Panc1 (cell line): ENCODE measurements at regions not wholly inside any gene's neighbourhood (a gene's known extent, or its start where the extent isn't known, plus 50 kb on each side); places are given as distances from the start of the nearest gene placed in this dataset.

Source experiments
- ATAC-seq: fragments of 200-7000 bp; cut with Tn5 transposase; 2 replicates; pipeline ENCODE4 v1.9.1; 2020; ENCODE audit warnings: mild to moderate bottlenecking, moderate library complexity
- BruUV-seq: library from RNA; stranded (reverse); fragments of 400-500 nt; replicated peaks from 2 replicates; lab custom pipeline; 2021; lab: Mats Ljungman, UMichigan
- CTCF ChIA-PET: fragments of 300-600 bp; sonication (Branson Sonifier 250); formaldehyde crosslinking; loops from one replicate; lab custom pipeline; 2022; ENCODE audit warnings: antibody characterized with exemption; lab: Charles Lee
- POLR2A ChIA-PET: fragments of 300-600 bp; sonication (Branson Sonifier 250); formaldehyde crosslinking; loops from one replicate; lab custom pipeline; 2022; ENCODE audit warnings: antibody characterized with exemption; lab: Charles Lee
- DNase-seq: peaks from one replicate; pipeline ENCODE4 v3.0.0-alpha.2; 2010; ENCODE audit warnings: low read depth, low spot score
- H3K27ac ChIP-seq: 2 replicates; pipeline ENCODE4 v1.5.1; 2011; ENCODE audit warnings: mild to moderate bottlenecking, low read length, inconsistent platforms
- H3K27me3 ChIP-seq: fragments of 200-500 bp; sonication (Bioruptor generic); 2 replicates; pipeline ENCODE4 v1.6.0; 2014; ENCODE audit warnings: low read length, inconsistent platforms; ENCODE audit not compliant: control insufficient read depth, insufficient read depth
- H3K36me3 ChIP-seq: fragments of 200-500 bp; sonication (Bioruptor generic); 2 replicates; pipeline ENCODE4 v1.5.1; 2014; ENCODE audit warnings: inconsistent platforms, mild to moderate bottlenecking, low read length, moderate library complexity; ENCODE audit not compliant: control insufficient read depth, insufficient read depth
- H3K4me1 ChIP-seq: 2 replicates; pipeline ENCODE4 v1.5.1; 2011; ENCODE audit warnings: inconsistent platforms, mild to moderate bottlenecking, low read length, moderate library complexity; ENCODE audit not compliant: control insufficient read depth, insufficient read depth
- H3K4me3 ChIP-seq, 2 experiments: 2 replicates each; pipeline ENCODE4 v1.5.1; 2011 to 2012; ENCODE audit warnings: low read depth in 2 of 2, low read length in 2 of 2, mild to moderate bottlenecking in 2 of 2, inconsistent platforms in 1 of 2, moderate library complexity in 1 of 2
- H3K9me3 ChIP-seq: fragments of 200-500 bp; sonication (Bioruptor generic); 2 replicates; pipeline ENCODE4 v1.5.1; 2014; ENCODE audit warnings: low read depth, mild to moderate bottlenecking, inconsistent platforms, low read length, moderate library complexity; ENCODE audit not compliant: control insufficient read depth, insufficient read depth
- POLR2AphosphoS5 ChIP-seq: IDR thresholded peaks from 2 replicates; pipeline ENCODE4 v1.6.1; 2012; ENCODE audit warnings: mild to moderate bottlenecking, low read depth, low read length, moderate library complexity
- REST ChIP-seq, 2 experiments: IDR thresholded peaks; 2 replicates each; pipeline ENCODE4 v1.6.1; 2011 to 2012; ENCODE audit warnings: low read depth in 2 of 2, control low read depth in 1 of 2, low read length in 1 of 2, mild to moderate bottlenecking in 1 of 2, moderate library complexity in 1 of 2; ENCODE audit not compliant: insufficient read depth in 1 of 2
- SIN3A ChIP-seq: IDR thresholded peaks from 2 replicates; pipeline ENCODE4 v1.6.1; 2012; ENCODE audit warnings: low read depth, mild to moderate bottlenecking, low read length, moderate library complexity, borderline replicate concordance; ENCODE audit not compliant: insufficient read depth
- TCF7L2 ChIP-seq: IDR thresholded peaks from 2 replicates; pipeline ENCODE4 v1.6.1; 2011; ENCODE audit warnings: mild to moderate bottlenecking, low read depth, low read length, inconsistent platforms
- in situ Hi-C: cut with HindIII; loops from 2 replicates; pipeline ENCODE4 v1.10.0; 2016; ENCODE audit warnings: low sequenced_read_pairs, low pct_unique_long_range_greater_than_20kb
- intact Hi-C: fragments of 100-400 bp; cut with micrococcal nuclease; formaldehyde crosslinking; loops from one replicate; pipeline ENCODE4 v1.10.0; 2022; ENCODE audit not compliant: unreplicated experiment
- TF ChIP-seq, protein P1 (sequence below): fragments of 450-650 bp; IDR thresholded peaks from 2 replicates; pipeline ENCODE4 v1.5.1; 2017; ENCODE audit warnings: mild to moderate bottlenecking

GRCh38 chr20:53843645-53844044 is 226.7 kb downstream of the BCAS1 start:
- no peak for DNase-seq
- no TSS peak for BruUV-seq
- H3K27me3 ChIP-seq = no peaks in the 10 kb centered on the region
- H3K36me3 ChIP-seq = no peaks in the 10 kb centered on the region
- ChIA-PET POLR2A (no interaction called here), CTCF (no interaction called here)
- no peak overlapping the region for H3K4me3 ChIP-seq
- intact Hi-C loops = no loop called here
- peaks cover 2% of the 10 kb centered on the region; the same call in 1 of the 2 replicates for H3K9me3 ChIP-seq
- TF ChIP-seq SIN3A (no peak), REST (IDR thresholded peaks at IDR 0.05; ENCODE audit: insufficient read depth in 1 of 2, low read depth in 2 of 2, low read length in 1 of 2) (no peak), POLR2AphosphoS5 (no peak), TCF7L2 (no peak)
- TF ChIP-seq, protein P1, sequence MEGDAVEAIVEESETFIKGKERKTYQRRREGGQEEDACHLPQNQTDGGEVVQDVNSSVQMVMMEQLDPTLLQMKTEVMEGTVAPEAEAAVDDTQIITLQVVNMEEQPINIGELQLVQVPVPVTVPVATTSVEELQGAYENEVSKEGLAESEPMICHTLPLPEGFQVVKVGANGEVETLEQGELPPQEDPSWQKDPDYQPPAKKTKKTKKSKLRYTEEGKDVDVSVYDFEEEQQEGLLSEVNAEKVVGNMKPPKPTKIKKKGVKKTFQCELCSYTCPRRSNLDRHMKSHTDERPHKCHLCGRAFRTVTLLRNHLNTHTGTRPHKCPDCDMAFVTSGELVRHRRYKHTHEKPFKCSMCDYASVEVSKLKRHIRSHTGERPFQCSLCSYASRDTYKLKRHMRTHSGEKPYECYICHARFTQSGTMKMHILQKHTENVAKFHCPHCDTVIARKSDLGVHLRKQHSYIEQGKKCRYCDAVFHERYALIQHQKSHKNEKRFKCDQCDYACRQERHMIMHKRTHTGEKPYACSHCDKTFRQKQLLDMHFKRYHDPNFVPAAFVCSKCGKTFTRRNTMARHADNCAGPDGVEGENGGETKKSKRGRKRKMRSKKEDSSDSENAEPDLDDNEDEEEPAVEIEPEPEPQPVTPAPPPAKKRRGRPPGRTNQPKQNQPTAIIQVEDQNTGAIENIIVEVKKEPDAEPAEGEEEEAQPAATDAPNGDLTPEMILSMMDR = no peak
- ATAC-seq = no peak
- in situ Hi-C loops = no loop called here
- peaks cover 19% of the 10 kb centered on the region for H3K4me1 ChIP-seq
- peak overlapping the region; percentile 90 for H3K27ac ChIP-seq

DNA sequence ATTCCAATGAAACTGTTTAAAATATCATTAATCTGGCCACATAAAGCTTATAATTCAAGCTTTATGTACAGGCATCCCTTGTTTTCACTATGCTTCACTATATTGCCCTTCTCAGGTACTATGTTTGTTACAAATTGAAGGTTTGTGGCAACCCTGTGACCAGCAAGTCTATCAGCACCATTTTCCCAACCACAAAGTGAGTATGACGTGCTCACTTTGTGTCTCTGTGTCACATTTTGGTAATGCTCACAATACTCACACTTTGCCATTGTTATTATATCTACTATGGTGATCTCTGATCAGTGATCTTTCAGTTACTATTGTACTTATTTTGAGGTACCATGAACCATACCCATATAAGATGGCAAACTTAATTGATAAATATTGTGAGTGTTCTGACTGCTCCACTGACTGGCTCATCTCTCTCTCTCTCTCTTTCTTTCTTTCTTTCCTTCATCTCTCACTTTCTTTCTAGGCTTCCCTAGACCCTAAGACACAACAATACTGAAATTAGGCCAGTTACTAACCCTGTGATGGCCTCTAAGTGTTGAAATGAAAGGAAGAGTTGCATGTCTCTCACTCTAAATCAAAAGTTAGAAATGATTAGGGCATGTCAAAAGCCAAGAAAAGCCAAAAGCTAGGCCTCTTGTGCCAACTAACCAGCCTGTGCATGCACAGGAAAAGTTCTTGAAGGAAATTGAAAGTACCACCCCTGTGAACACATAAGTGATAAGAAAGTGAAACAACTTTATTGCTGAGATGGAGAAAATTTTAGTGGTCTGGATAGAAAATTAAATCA is 227.9 kb downstream of the BCAS1 start:
- CTCF ChIA-PET = no interaction called here
- ATAC-seq (no peak), DNase-seq (no peak)
- Histone ChIP-seq H3K36me3 (no peaks in the 10 kb centered on the region), H3K4me1 (peaks cover 12% of the 10 kb centered on the region), H3K4me3 (no peak overlapping the region), H3K9me3 (peaks cover 2% of the 10 kb centered on the region; the same call in 1 of the 2 replicates), H3K27me3 (no peaks in the 10 kb centered on the region), H3K27ac (peak overlapping the region; percentile 90)
- POLR2A ChIA-PET = no interaction called here
- no TSS peak for BruUV-seq
- in situ Hi-C loops = no loop called here
- intact Hi-C loops = no loop called here
- TF ChIP-seq REST (IDR thresholded peaks at IDR 0.05; ENCODE audit: insufficient read depth in 1 of 2, low read depth in 2 of 2, low read length in 1 of 2) (no peak), TCF7L2 (no peak)
